GM20000 (cell line): ENCODE measurements at regions not wholly inside any gene's neighbourhood (a gene's known extent, or its start where the extent isn't known, plus 50 kb on each side); places are given as distances from the start of the nearest gene placed in this dataset.
A peak's percentile ranks its signal among the peaks of the same experiment; 100 is the strongest.

Source experiments
- DNase-seq: peaks from one replicate; pipeline ENCODE4 v3.0.0; 2012; ENCODE audit warnings: low spot score
- TF ChIP-seq, protein P1 (sequence below): IDR thresholded peaks from 2 replicates; pipeline ENCODE4 v1.5.1; 2012; ENCODE audit warnings: mild to moderate bottlenecking, control low read depth; ENCODE audit errors: extremely low read depth, missing control alignments

DNA sequence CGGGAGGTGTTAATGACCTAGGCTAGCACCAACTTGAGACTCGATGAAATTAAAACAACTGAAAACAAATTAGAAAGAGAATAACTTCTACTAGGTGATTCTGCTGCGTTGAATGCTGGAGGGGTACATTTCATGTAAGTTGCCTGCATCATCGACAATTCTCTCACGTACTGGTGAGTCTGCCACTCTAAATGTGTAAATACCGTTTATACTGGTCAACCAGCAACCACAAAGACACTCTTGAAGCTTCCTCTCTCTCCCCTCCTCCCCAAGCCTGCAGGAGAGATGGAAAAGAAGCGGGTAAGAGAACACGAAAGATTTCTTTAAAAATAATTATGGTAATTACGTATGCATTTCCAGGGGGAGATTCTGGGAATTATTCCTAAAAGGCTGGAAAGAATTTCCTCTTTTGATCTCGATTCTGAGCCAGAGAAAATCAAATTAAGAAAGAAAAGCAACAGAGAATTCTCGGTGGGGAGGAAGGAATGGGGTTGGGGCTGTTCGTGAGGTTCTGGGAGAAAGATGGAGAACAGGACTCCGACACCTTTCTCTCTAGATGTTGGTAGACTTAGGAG lies 68.6 kb upstream of the MRTFB start:
- TF ChIP-seq, protein P1, sequence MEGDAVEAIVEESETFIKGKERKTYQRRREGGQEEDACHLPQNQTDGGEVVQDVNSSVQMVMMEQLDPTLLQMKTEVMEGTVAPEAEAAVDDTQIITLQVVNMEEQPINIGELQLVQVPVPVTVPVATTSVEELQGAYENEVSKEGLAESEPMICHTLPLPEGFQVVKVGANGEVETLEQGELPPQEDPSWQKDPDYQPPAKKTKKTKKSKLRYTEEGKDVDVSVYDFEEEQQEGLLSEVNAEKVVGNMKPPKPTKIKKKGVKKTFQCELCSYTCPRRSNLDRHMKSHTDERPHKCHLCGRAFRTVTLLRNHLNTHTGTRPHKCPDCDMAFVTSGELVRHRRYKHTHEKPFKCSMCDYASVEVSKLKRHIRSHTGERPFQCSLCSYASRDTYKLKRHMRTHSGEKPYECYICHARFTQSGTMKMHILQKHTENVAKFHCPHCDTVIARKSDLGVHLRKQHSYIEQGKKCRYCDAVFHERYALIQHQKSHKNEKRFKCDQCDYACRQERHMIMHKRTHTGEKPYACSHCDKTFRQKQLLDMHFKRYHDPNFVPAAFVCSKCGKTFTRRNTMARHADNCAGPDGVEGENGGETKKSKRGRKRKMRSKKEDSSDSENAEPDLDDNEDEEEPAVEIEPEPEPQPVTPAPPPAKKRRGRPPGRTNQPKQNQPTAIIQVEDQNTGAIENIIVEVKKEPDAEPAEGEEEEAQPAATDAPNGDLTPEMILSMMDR, result no peak
- peak; percentile 7 for DNase-seq

DNA sequence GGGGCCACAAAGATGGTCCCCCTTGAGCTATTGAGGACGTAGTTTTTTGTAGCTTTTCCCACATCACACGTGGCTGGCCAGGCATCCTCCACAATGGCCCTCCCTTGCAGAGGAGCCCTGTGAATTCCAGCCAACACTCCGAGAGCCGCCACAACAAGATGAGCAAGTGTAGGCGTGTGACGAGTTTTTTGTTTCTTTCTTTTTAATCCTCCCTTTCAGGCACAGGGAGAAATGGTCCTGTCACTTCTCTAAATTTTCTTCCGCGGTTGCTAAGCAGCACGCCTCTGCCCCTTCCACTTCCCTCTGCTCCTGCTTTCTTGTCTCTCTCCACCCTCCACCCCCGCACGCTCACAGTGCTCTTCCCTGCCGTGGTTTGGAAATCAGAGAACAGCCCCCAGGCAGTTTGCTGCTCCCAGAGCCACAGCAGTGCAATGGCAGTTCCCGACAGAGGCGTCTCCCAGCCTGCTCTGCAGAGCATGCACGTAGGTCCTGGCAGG lies 68.0 kb upstream of the MRTFB start:
- peak; percentile 13 for DNase-seq
- TF ChIP-seq, protein P1, result no peak

GRCh38 chr16:14004031-14004728 lies 66.9 kb upstream of the MRTFB start:
- TF ChIP-seq, protein P1, result no peak
- no peak for DNase-seq

DNA sequence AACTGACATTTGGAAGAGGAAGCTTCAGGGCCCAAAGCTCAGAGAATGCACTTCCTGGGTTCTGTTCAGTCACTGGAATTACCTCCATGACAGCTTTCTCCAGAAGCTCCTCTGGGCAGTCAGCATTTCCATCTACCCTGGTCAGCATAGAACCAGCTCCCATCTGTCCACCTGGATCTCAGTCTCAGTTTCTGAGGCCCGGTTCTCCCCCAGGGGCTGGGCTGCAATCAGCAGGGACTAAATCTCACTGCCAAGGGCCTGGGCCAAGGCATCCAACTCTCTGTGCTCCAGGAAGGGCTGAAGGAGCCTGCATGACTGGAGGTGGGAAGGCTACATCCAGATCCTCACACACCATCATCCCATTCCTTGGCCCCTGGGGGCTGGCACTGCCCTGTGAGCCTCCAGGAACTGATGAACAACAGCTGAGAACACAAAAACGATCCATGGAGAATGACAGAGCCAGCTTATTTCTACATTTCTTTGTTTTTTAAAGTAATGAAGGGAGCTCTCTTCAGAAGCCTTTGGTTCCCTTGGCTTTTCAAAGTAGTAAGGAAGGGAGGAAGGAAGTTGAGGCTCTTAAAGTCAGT lies 66.3 kb upstream of the MRTFB start:
- TF ChIP-seq, protein P1, result no peak
- DNase-seq, result no peak

- DNase-seq, result no peak
- TF ChIP-seq, protein P1, result no peak
Observed at GRCh38 chr16:14005335-14005734, 65.8 kb upstream of the MRTFB start.

- DNase-seq, result peak; percentile 26
- TF ChIP-seq, protein P1, result no peak
Observed at GRCh38 chr16:14007450-14007849, 63.7 kb upstream of the MRTFB start.

DNA sequence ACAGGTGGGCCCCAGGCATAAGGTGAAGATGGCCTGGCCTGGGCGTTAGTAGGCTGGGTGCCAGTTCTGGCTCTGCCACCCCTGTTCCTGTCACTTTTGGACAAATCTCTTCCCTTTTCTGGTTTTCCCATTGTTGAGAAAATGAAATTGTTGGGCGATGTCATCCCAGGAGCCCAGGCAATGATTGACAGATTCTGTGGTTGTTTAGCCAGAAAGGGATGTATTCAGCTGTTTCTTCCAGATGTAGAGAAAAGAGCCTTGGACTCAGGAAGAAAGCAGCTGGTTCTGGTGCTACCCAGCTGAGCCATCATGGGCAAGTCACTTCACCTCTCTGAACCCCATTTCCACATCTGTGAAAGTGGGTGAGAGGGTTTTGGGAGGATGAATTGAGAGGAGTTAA lies 60.1 kb upstream of the MRTFB start:
- TF ChIP-seq, protein P1, result no peak
- no peak for DNase-seq
